Fibroblast of skin of right quadriceps (primary cell): ENCODE measurements at regions not wholly inside any gene's neighbourhood (a gene's known extent, or its start where the extent isn't known, plus 50 kb on each side); places are given as distances from the start of the nearest gene placed in this dataset.
"Not testable (repeated sequence)": the region's sequence is repeated elsewhere in the genome, so short reads cannot be mapped to it uniquely, and the experiment has no call there.

Source experiments
- DNase-seq: peaks from one replicate; pipeline ENCODE4 v3.0.0-alpha.2; 2013

DNA sequence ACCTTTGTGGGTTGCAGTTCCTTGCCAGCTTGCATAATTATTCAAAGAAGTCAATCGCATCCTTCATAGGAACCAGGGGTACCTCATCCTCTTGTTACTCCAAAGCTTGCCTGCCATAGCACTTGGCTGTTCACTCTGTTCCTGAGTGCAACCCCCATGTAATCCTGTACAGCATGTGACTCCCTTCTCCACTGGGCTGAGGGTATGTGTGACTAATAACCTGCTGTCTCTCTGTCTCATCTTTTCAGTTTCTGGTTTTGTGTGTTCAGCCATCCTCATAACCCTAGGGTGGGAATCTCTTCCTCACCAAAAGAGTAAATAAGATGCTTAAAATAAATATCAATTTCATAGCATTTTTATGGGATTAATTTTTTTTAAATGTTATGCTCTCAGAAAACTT is 351.9 kb downstream of the S1PR1 start:
- no peak for DNase-seq

DNA sequence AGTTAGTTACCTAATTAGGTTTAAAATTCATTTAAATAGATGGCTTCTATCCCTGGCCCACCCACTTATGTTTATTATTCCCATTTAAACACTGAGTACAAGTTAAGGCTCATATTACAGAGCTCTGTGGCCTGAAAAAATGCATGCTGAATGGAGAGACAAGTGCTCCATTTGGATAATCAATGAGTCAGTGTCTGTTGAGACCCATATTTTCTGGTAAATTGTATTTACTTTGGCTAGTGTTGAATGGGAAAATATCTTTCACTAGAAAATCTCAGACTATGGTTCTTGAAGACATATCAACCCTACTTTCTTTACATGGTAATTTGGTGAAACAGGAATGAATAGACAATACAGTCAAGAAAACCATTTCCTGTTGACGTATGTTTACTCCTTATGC is 356.0 kb downstream of the S1PR1 start:
- peak; percentile 29 for DNase-seq

DNA sequence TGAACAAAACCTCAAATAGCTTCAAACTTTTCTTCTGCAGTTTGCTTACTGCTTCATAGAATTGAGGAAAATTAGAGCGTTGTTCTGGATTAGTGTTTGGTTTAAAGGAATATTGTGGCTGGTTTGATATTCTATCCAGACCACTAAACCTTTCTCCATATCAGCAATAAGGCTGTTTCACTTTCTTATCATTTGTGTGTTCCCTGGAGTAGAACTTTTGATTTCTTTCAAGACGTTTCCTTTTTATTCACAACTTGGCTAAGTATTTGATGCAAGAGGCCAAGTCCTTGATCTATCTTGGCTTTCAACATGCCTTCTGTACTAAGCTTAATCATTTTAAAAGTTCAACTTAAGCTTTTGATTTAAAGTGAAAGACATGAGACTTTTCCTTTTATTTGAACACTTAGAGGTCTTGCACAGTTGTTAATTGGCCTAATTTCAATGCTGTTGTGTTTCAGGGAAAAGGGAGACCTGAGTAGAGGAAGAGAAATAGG is 359.1 kb downstream of the S1PR1 start:
- no peak for DNase-seq

DNA sequence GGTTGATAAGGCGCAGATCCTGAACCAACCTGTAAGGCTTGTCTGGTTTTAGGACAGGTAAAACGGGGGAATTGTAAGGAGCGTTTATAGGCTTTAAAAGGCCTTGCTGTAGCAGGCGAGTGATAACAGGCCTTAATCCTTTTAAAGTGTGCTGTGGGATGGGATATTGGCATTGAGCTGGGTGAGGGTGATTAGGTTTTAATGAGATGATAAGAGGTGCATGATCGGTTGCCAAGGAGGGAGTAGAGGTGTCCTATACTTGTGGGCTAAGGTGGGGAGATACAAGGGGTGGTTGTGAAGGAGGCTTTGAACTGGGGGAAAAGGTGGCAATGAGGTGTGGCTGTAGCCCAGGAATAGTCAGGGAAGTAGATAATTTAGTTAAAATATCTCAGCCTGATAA is 363.8 kb downstream of the S1PR1 start:
- not testable (repeated sequence) for DNase-seq

DNA sequence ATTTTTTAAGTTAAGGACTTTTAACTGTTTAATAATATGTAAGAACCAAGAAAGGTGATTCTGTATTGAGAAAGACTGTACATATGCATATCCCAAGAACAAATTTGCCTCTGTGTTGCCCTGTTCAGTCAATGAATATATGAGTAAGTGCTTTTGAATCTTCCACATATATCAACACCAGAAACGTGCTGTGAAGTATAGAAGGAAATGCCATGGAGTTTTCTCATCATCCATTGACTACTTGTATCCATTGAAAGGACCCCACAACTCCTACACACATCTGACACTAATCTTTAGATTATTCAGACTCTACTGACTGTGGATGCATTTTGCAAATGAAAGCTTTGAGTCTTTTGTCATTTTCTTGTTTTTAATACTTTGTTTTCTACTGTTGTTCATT is 366.9 kb downstream of the S1PR1 start:
- DNase-seq: peak; percentile 43

DNA sequence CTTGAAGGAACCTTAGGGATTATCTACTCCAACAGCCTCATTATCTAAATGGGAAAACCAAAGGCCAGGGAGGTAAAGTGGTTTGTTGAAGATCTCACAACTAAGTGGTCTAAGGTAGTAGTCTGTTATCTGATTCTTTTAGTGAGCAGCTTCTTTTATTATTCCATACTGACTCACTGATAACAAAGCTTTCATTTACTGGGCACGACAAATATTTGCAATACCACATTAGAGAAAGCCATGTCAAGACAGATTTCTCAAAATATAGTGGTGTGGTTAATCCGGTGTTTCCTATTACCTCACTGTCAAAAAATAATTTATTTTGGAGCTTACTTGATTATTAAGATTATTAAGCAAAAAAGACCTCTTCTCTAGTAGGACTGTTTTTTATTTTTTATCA is 369.1 kb downstream of the S1PR1 start:
- no peak for DNase-seq

DNA sequence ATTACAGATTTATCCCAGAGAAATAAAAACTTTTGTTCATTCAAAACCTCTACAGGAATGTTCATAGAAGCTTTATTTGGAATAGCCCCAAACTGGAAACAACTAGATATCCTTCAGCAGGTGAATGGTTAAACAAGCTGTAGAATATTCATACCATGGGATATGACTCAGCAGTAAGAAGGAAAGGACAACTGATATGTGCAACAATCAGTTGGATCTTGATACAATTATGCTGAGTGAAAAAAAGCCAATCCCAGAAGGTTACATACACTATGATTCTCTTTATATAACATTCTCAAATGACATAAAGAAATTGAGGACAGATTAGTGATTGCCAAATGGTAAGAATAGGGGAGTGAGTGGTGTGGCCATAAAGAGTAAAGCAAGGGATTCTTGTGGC is 376.7 kb downstream of the S1PR1 start:
- no peak for DNase-seq

DNA sequence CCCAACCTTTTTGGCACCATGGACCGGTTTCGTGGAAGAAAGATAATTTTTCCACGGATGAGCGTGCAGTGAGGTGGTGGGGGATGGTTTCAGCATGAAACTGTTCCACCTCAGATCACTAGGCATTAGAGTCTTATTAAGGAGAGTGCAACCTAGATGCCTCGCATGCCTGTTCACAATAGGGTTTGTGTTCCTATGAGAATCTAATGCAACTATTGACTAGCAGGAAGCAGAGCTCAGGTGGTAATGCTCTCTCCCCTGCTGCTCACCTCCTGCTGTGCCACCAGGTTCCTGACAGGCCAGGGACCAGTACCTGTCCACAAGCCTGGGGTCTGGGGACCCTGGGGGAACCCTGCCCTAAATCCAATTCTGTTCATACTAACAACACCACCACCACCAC is 377.8 kb downstream of the OLFM3 start:
- DNase-seq: no peak

DNA sequence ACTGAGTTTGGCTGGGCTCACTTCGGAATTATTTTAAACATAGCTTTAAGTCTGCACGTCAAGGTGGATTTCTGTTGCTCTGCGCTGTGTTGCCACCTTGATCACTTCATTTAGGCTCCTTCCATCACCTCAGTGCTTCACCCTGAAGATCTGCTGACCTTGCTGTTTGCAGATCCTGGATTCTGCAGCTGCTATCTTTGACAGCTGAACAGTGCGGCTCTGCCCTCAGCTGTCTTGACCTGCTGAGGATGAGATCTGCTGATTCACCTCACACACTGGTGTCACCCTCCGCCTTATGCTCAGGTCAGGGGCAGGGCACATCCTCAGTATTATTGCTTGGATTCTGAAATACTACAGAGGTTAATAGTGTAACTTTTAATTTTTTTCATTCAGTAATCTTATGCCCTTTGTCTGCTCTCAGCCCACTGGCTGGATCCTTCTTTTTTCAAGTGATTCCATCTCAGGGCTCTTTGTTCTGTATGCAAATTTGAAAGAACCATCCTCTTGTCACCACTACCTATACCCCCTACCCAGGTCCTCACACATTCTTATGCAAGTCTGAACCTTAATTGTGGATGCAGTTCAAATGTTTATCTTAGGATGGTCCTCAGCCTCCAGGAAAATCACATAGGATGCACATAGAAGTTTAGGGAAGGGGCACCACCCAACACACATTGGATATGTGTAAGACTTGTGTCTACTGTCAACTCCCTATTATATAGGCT is 364.0 kb downstream of the OLFM3 start:
- DNase-seq: no peak

DNA sequence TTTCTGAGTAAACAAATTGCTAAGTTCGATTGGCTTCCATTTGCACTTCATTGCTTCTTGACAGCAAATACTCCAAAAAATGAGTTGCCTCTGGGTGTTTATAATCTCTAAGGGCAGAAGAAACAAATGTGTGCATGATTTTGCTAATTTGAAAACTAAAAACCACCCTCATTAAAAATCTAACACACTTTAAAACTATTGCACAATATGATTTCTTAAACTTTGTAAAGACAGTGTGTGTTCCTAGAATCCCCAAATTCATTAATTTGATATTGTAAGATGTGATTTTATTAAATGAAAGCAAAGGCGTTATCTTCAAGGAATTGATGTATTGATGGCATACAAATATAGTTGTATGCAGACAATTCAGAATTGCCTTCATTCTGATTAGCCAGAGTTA is 350.9 kb downstream of the OLFM3 start:
- DNase-seq: no peak

DNA sequence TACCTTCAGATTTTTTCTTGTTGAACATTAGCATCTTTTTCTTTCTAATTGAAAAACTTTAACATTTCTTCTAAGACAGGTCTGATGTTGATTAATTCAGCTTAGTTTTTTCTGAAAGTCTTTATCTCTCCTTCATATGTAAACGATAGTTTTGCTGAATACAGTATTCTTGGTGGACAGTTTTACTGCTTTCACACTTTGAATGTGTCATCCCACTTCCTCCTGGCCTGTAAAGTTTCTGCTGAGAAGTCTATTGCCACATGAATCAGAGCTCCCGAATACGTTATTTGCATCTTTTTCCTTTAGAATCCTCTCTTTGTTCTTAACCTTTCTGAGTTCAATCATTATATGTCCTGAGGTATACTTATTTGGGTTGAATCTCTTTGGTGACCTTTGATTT is 344.2 kb downstream of the OLFM3 start:
- no peak for DNase-seq

DNA sequence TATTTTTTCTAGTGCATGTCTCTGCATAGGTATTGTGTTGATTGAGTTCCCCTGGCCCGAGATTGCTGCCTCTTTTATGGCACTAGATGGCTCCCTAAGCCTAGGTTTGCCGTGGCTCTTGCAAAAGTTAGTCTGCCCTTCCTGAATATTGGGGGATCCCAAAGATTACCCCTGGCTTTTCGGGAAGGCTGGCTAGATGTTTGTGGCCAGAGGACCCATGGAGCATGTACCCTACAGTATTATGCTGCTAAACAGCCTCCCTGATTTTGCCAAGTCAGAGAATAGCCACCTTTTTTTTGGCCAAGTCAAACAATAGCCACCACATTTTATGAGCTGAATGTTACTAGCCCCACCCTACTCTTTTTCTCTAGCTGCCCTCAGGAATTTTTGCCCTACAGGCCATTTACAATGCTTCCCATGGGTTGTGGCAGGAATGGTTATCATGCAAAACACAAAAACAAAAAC is 343.2 kb downstream of the OLFM3 start:
- no peak for DNase-seq

DNA sequence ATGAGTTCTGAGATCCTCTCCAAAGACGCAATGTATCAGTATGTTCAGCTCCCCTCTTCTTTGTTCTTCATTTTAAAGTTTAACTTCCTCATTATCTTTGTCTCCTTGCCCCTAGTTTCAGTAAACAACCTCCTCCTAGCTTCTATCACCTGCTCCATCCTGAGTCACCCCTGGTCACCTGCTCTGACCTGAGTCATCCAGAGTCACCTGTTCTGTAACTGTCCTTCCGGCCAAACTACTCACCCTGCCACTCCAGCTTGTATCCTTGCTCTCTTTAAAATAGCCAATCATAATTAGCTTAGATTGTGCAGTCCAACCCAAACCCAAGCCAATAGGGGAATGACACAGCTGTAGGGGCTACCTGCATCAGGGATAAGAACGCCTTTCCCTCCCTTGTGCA is 332.0 kb downstream of the OLFM3 start:
- no peak for DNase-seq

DNA sequence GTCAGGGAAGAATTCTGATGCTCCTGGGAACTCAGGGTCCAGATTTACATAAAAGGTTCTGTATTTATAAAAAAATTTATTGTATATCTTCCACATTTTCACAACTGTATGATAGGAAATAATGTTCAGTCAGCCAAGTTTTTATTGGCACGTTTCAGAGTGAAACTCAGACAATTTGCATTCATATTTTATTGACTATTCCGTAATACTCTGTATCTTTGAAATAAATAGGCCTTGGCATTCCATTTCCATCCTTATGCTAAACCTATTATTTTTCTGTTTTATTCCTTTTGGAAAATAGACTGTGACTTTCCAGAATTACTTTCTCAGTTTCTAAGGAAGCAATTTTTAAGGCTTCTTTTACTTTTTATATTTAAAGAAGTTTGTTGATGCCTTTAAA is 329.0 kb downstream of the OLFM3 start:
- no peak for DNase-seq

DNA sequence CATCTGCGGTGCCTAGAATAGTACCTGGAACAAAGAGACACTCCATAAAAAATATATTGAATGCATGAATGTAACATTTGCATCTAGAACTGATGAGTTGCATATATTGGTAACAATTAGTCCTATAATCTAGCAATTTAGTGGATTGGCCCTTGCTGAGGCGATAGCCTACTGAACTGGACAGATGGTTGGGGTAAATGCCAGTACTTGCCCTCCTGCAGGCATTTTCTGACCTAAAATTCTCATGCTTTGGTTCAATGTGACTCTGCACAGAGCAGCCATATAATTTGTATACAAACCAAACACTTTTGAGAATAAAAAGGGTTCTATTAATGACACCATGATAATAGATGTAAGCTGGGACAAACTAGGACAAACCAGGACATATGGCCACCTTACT is 313.6 kb downstream of the OLFM3 start:
- no peak for DNase-seq

DNA sequence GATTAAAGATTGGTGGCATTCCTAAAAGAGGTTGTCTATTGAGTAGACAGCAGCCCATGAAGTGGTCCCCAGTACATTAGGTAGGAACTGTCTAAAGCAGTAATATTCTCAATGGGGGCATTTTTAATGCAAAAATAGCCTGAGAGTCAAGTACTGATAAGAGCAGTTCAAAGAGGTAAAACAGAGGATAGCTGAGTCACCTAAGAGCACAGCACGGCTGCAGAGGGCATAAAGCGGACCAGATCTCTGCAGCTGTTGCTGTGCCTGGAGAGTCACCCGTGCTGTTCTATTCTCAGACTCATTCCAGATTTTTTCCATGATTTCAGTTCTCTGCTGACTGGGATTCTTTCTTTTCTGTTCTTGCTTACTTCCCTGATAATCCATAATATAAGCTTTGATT is 313.2 kb downstream of the OLFM3 start:
- DNase-seq: no peak

DNA sequence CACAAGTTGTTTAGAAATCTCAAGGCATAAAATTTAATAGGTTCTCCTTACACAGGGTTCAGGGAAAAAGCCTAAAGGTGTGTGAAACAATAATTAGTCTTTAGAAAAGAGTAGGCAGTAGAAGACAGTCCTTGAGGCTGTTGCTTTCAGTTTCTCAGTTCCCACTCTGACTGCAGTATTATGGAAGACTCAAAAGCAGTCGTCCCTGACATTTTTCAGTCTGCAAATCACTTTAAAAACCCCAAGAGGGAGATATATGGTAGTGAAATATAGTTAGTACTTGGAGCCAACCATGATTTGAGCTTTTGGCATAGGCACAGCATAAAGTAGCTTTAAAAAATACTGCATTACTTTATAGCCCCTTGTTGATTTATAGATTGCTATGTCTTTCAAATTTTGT is 299.7 kb downstream of the OLFM3 start:
- DNase-seq: no peak

DNA sequence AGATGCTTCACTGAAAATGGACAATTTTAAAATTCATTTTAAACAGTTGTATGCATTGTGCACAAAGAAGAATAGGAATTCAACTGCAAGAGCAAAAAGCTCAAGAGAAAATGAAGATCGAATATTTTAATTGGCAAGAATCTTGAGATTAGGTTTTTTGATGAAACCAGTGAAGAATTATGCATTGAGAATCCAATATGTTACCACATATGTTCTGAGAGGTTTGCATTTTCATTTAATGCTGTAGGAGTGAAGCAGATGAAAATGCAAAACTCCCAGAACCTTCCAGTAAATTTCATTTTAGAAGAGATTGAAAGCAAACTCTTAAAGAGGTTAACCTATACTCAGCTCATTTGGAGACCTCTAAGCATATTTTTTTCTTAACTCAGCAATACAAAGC is 298.0 kb downstream of the OLFM3 start:
- no peak for DNase-seq

DNA sequence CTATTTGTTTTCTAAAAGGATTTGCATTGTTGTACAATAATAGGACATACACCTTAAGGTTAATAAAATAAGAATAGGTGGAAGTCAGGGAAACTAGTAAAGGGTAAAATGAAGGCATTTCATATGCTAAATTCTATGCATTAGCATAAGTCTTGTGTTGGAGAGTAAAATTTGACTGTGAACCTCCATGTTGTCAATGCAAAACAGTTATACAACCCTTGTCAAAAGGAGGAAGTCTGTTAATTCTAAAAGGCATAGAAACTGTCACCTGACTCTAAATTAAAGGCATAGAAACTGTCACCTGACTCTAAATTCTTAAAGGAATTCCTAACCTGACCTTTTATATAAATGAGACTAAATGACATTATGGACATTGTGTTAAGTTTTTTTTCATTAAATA is 291.8 kb downstream of the OLFM3 start:
- no peak for DNase-seq

DNA sequence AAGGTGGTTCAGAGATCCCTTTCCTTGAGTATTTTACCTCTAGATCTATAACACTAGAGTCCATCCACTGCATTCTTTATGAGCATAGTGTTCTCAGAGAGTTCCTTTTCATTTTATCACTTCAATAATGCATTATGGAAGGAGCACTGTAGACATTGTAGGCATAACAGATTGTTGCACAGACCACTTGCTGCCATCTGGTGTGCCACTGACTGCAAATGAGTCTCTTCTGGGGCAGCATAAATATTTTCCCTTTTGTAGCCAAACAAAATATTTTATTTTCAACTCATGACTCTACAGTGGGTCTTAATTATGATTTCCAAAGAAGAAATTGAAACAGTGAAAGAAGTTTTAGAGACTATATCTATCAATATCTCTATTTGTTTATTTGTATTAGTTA is 290.4 kb downstream of the OLFM3 start:
- DNase-seq: no peak

DNA sequence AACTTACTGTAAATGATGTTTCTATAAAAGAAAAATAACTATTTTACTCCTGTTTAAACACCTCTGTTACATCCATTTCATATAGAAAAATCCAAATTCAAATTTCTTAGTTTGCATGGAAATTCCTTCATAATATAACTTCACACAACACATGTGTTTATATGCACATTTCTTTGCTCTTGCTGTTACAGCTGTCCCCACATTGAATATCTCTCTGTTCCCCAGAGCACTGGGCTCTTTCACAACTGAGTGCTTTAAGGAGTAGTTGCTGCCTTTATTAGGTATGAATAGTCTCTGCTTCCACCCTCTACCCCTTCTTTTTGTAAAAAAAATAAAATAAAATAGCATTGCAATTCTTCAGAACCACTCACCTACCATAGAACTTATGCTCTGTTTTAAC is 287.0 kb downstream of the OLFM3 start:
- DNase-seq: no peak

DNA sequence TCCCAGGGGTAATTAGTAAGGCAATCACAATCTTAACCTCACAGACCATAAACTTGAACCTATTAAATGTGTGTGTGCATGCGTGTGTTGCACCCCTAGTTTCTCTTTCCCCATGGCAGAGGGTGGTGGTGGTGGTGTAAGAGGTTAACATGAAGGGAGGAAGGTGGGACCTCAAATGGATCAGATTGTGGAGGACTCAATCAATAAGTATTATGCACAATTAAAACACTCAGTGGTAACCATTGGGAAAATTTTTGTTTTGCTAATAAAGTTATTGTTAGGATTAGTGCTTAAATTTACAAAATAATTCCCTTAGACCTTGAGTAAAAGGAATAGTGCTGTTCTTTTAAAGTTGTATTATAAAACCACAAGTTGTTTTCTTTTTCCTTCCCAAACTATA is 283.0 kb downstream of the OLFM3 start:
- no peak for DNase-seq

DNA sequence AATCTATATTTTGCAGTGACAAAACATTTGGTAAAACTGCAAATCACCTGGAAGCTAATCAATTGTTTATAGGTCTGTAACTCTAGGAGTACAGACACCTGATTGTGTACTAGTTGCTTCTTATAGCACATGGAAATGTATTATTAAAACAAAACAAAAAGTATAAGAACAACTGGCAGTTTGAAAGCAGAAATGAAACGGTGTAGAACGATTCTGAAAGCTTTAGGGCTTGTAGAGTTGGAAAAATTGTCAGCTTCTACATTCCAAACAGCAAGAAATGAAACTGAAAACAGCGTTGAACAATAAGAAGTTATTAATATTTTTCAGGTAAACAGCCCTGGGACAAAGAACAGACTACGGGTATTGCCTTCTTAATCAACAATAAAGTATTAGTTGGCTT is 273.3 kb downstream of the OLFM3 start:
- no peak for DNase-seq

DNA sequence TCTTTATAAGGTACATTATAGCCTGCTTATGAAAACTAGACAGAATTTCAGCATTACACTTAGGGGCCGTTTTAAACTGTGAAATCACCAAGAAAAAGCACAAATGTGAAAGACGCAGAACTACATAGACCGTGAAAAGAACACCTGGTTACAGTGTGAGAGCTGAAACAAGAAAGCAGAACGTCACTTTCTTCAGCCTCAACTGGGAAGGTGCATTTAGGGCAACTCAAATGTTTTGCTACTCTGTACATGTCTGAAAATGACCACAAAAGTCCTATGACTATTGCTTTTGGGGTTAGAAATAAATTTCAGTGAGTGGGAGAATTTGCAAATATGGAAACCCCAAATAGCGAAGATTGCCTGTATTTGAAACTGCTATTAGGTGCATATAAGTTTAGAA is 268.7 kb downstream of the OLFM3 start:
- DNase-seq: no peak

DNA sequence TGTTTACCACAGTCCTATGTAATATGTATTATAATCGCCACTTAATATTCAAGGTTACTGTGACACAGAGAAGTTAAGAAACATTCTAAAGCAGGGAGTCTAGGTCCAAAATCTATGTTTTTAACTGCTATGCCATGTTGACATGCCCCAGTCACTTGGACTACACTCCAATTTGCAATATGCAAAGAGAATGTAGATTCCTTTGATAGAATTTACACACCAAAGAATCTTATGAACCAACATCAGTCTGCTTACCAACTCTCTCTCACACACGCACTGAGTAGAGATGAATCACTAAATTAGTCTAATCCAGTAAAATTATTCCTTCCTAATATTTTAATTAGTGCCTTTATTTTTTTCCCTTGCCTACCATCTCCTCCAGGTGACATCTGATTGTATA is 266.2 kb downstream of the OLFM3 start:
- DNase-seq: no peak
